NCI-H2029 (cell line): ENCODE measurements at regions not wholly inside any gene's neighbourhood (a gene's known extent, or its start where the extent isn't known, plus 50 kb on each side); places are given as distances from the start of the nearest gene placed in this dataset.

ENCODE experiments used
- DNase-seq: peaks from one replicate; lab custom pipeline; 2025; lab: John Stamatoyannopoulos, UW

DNA sequence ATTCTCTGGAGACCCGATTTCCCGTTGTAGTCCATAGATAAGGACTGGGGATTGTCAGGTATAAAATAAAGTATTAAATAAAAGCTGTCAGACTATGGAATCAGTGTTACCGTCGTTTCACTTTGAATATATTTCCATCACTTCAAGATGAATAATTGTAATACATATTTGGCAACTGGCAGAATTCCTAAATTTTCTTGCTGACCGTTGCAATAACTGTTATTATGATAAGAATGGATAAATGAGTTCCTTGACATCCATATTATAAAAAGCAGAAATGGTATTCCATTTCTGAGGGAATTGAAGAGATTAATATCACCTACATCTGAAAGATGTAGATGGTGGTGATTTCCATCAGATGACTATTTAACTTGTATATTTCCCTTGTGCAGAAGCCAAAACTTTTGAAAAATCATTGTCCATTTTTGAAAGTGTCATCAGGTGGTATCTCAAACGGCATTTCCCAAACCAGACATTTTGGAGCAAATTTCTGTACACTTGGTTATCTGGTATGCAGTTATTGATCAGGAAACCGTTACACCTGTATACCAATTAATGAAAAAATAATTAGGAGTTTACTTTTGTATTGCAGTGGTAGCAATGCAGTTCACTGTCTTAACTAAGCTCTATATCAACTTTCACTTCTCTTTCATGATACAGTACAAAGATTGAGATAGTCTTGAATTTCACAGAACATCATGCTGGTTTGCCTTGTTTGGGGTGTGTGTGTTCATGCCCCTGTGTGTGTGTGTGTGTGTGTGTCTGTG is 878.5 kb downstream of the PCDH18 start:
- no peak for DNase-seq

DNA sequence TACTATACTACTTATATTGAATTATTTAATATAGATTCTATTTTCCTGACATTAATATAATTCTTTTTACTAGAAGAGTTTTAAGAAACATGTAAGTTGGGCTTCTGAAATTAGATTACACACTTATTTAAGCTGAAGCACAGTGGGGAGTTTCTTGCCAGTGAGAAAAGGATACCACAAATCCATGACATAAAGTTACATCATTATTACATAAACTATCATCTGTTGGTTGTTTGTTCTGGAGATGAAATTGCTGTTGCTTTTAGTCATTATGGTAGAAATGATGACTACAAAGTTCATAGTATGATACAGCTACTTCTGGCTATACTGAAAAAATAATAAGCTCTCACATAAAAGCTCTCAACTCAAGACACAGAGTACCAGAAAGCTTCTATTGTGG is 880.4 kb downstream of the PCDH18 start:
- no peak for DNase-seq

DNA sequence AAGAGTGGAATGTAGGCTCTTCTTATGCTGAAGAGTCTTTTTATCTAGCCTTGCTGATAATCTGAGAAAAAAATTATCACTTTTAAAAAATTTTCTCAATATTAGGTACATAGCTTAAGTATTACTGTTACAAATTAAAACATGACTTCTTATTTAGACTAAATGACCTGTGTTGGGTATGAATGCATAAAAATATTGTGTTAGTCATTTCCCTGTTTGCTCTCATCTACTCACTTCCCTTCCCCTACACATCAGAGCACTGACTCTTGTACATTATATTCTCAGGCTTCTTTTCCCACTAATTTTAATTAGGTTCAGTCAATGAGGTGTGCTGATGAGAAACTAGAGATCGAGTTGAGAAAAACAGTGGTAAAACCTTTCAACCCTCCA is 881.0 kb downstream of the PCDH18 start:
- no peak for DNase-seq

DNA sequence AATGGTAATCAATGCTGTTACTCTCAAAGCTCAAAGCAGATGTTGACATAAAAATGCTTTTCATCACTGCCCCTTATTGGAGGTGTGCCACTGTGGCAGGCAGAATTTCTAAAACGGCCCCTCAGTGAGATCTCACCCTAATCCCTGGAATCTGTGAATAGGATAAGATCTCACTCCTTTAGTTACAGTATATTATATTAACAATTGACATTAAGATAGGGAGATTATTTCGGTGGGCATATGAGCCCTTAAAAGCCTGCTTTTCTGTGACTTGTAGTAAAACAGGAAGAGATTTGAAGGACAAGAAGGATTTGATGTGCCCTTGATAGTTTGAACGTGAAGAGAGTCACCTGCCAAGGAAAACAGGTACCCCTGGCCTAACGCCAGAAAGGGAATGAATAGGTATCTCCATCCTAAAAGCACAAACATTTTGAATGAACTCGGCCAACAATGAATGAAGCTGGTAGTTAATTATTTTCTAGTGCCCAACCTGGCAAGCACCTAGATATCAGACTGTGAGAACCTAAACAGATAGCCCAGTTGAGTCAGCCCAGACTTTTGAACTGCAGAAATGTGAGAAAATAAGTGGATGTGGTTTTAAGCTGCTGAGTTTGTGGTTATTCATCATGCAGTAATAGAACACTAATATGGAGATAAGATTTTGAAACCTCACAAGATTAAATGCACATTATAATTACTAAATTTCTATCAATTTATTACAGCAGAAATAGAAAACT is 881.6 kb downstream of the PCDH18 start:
- DNase-seq = peak; percentile 80

DNA sequence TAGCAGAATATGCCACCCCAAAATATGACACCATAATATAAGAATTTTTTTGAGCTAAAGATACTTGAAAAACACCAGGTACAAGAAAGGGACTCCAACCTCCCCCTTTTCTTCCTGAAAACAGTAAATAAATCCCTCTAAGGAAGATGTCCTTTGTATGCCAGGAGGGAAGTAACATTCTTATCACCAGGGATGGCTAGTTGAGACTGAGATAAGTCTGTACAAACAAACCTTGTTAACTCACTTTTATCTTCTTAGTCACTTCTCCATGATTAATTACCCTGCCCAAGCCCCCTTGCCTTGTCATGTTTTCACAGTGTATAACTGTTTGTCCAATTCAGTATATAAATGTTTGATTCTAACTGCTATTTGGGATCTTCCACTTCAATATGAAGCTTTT is 888.0 kb downstream of the PCDH18 start:
- DNase-seq = no peak

DNA sequence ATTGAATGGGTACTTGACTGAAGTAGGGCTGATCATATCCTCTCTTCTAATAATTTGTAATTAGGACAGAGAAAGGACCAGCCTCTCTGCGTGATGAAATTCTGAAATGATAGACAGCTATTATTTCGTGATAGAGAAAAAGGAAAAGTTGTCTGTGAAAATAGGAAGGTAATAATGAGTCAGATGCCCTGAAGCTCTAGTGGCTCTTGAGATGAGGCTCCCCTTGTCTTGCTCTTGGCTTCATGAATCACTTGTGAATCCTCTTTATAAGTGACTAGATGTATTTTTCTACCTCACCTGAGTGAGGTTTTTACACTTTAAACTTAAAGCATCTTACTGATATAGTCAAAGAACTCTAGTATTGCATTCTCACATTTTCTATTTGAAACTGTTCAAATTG is 888.9 kb downstream of the PCDH18 start:
- DNase-seq = no peak

DNA sequence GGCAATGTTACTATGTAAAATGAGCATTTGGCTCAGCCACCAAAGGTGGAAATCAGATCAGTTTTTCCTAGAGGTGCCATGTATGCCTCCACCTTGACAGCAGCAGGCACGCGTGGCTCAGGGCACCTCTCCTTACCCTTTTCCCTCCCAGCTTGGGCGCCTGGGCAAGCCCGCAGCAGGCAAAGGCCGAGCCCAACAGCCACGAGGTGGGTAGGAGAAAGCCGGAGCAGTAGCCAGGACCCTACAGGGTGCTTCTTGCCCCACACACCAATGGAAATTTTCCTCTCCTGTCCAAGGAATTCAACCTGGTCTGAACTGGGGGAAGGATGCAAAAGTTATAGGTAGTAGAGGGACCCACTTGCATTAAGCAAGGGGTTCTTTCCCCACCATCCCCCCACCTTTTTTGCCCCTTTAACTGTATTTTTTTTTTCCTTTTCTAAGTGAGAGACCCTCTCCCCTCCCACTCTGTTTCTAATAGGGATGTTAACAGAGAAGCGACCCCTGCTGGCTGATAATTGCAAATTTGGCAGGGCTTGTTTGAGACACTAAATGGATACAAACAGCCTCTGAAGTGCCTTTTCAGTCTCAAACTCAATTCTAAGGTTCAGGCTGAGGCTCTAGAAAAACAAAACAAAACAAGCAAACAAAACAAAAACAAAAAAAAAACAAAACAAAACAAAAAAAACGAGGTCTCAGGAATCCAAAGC is 895.1 kb downstream of the PCDH18 start:
- DNase-seq = no peak

DNA sequence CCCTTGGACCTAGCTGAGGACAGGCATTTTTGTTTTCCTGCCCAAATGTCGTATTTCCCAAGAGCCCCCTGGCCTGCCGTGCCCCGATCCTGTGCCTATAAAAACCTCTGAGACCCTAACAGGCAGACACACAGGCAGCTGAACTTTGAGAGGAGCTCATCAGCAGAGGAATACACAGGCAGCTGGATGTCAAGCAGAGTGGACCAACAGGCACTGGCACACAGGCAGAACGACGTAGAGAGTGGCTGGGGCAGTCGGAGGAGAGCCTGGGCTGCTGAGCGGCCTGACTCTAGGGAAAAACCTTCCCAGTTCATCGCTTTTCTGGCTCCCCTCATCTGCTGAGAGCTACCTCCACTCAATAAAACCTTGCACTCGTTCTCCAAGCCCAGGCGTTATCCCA is 896.1 kb downstream of the PCDH18 start:
- DNase-seq = no peak

DNA sequence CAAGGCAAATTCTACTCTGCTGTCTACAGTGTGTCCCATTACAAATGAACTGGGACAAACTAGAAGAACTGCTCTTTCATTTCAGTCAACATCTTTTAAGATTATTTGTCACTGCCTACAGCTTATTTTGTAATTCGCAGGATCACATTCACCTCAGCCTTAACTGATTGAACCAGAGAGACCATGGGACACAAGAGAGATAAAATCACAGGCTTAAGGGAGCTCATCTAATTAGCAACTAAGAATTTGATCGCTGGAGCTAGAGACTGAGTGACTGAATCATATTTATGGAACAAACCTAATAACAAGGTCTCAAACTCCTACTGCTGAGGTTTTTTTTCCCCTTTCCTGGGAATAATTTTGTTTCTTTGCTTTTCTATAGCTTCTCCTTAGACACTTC is 898.2 kb downstream of the PCDH18 start:
- no peak for DNase-seq

DNA sequence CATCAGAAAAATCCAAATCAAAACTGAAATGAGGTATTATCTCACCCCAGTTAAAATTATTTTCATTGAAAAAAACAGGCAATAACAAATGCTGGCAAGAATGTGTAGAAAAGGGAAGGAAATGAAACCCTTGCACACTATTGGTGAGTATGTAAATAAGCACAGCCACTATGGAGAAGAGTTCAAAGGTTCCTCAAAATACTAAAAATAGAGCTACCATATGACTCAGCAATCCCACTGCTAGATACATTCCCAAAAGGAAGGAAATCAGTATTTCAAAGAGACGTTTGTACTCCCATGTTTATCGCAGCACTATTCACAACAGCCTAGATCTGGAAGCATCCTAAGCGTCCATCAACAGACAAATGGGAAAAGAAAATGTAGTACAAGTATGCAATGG is 932.4 kb downstream of the PCDH18 start:
- DNase-seq = no peak

DNA sequence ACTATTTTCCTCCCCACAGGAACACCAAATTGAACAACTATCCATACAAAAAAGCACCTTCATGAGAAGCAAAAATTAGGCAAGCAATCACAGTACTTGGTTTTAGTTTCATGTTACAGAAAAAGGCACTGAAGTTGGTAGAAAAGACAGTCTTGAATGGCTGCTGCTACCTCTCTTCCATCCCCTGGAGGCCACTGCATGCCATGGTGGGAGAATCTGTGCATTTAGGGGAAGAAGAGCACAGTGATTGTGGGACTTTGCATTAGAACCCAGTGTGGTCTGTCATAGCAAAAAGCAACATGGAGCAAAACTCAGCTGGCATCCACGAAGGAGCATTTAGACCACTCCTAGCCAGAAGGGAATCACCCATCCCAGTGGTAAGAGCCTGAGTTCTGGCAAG is 941.9 kb downstream of the PCDH18 start:
- no peak for DNase-seq

DNA sequence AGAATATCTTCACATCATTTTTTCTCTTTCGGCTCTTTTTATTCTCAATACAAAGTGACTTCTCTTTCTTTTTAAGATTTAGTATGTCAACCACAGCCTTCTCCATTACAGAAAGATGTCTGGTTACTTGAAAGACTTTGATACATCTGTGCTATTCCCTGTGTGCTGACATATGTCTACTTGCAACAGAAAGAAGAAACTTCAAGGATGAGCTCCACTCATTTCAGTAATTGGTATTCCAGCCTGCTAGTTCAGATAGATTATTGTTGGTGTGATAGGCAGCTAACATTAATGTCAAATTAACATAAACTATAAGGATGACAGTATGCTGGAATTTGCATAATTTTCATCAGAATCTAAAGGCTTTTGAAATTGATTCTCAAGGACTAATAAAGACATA is 948.7 kb downstream of the PCDH18 start:
- no peak for DNase-seq

DNA sequence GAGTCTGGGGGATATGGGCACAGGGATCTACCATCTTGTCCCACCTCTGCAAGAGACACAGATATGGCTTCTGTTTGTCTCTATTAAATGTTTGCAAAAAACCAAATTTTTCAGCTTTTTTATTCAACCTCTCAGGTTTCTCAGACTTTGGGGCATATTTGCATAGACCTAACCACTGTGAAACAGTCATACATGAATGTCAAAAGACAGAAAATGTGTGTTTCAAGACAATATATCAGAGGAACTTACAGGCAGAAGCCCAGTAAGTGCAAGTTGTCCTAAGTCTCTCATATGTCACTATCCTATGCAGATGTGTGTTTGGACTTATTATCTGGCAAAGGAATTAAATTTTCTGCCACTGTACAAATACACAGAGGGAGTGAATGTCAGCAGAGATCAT is 951.2 kb downstream of the PCDH18 start:
- no peak for DNase-seq

DNA sequence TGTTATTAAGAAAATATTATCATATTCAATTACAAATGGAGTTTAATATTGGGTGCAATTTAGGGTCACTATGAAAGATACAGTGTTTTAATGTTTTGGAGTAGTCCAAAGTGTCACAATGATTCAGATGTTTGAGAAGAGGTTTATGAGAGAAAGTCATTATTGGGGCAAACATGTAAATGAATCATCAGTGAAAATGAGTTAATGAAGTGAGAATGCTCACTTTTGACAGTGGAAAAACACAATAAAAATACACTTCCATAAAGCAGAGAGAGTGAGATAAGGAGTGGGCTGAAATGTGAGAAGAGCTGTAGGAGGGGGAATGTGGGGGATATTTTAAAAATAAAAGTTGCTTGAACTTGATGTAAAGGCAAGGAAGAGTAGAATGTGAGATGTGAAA is 957.1 kb downstream of the PCDH18 start:
- no peak for DNase-seq

DNA sequence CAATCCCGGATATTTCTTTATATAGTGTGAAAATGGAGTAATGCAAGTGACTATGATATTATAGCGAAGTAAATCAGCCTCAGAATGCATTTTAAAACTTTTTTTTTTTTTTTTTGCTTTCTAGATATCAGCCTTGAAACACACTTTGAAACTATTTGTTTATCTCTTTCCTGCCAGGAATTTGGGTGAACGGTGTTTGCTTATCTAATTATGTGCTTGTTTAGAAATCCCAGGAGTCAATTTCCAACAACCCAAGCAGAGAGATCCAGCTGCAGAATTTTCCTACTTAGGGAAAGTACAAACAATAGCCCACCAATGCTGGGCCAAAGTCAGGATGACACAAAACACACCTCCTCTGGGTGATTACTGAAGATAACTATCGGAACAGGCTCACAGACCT is 958.8 kb downstream of the PCDH18 start:
- DNase-seq = no peak

DNA sequence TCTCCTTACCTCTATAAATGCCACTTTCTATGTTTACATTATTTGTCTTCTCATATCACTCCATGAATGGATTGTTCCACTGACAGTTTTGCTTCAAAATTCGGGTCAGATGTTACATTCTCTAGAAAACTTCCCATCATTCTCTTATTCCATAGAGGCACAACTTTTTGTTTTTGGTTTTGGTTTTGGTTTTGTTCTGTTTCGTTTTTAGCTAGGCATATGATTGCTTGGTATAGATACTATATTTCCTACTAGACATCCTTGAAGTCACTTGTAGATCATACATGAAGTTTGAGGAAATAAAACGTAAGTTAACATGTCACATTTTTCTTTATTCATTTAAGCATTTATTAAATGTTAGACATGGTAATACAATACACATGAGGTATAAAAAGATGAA is 961.0 kb downstream of the PCDH18 start:
- DNase-seq = no peak

DNA sequence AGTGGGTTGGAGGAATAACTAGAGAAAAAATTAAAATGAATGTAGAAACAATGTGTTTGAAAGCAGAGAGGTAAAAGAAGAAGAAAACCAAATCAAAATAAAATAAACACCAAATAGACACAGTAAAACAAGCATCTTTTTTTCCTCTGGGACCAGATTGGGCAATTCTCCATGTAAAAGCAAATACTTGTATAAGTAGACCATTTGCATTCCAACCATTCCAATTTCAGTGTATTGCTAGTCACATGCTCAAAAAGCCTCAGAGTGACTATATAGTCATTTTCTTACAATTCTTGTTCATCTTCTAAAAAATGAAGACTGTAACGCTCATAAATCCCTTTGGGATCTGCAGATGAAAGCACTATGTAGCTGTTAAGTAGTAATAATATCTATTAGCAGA is 969.5 kb downstream of the PCDH18 start:
- no peak for DNase-seq

DNA sequence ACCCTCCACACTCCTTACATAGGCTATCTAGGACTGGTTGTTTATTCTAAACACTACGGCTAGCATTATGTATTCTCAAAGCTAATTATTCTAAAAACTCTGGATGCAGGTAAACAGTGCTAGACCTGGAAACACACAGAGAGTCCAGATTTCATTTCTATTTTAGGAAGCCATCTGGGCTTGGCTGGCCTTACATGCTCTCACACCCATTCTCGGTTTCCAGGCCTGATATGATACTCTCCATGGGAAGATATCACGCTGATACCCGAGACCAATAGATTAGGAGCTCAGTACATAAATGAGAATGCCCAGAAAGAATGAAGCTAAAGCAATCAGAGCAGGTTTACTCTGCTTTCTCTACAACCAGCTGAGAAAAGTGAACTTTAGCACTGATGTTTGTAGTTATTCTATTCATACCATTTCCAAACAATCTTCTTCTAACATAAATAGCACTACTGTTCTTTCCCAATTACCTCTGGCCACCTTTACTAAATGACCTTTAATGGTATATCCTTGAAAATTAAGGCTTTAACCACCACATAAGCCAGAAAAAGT is 973.3 kb downstream of the PCDH18 start:
- no peak for DNase-seq

DNA sequence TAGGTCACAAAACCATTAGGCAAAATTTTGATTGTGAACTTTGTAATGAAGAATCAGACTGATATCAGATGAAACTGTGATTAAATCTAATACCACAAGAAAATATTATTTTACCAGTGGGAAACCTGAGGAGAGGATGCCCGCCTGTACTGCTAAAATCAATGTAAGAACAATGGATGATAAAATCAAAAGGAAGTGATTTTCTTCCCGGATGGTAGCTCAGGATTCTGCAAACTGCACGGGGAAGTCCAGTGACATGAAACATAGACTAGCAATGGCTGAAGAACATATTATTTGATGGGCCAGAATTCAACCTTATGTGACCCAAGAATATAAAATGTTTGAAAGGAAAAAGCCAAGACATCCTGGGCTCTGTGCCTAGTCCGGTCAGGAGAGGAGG is 974.9 kb downstream of the PCDH18 start:
- no peak for DNase-seq

DNA sequence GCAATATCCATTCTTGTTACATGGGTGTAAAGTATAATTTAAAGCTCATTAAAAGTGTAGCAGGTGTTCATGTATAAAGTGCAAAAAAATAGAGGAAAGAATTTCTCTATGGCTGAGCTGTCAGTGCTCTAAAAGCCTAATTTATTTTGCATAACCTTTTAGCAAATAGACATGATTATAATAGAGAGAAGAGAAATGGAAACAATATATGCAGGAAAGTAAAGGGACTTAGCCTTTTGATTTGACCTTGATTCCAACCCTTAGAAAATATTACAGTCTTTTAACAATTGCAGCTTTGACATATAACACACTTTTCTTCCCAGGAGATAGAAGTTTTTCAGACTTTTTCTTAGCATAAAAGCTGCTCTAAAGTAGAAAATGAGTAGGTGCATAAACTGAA is 978.3 kb downstream of the PCDH18 start:
- DNase-seq = no peak

DNA sequence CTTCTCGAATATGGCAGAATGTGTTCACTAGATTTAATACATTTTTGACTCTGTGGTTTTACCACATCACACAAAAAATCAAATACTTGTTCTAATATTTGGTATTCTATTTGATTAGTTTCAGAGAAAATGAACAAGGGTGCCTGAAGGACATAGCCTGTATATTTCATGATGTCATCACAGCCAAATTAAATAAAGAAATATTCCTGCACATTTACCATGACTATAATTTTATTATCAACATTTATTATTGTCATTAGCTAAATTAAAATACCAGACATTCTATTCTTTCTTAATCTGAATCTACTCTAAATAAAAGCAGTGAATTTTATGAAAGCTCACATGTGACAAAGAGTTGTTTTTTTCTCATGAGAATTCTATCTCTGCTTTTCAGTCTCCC is 980.5 kb downstream of the PCDH18 start:
- no peak for DNase-seq

DNA sequence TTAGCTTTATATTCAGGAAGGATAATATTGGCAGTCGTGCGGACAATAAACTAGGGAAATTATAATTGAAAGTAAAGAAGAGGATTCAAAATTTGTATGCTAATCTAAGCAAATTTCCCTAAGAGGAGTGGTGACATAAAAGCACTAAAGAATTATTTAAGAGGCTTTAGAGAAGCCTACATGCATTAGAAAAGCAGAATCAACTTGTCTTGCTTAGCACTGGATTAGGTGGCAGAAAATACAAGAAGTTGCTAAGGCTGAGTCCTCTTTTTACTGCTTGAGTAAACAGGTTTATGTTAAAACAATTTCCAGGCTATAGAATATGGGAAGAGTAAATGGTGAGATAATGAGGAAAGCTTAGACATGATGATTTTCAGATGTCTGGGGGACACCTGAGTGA is 991.5 kb downstream of the PCDH18 start:
- DNase-seq = no peak

DNA sequence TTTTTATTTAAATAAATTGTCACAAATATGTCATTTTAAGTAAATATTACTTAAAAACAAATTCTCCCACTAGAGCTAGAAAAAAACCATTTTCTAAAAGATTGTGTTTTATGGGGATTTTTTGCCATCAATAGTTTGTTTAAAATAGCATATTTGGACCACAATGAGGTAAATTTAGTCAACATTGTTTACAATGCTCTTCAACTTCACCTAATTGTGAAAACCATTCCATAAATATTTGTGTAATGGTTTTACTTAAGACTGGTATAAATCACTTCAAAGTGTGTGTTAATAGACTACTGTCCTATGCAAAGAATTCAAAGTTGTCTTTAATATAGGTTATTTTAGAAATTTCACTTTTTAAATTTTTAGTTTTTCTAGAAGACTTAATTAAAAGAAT is 1004.2 kb downstream of the PCDH18 start:
- no peak for DNase-seq
